GM12878 (cell line): ENCODE measurements at regions not wholly inside any gene's neighbourhood (a gene's known extent, or its start where the extent isn't known, plus 50 kb on each side); places are given as distances from the start of the nearest gene placed in this dataset.

ENCODE experiments used
- ATAC-seq: fragments of 200-7000 bp; cut with Tn5 transposase; 3 replicates; pipeline ENCODE4 v1.9.1; 2020; ENCODE audit warnings: mild to moderate bottlenecking, moderate library complexity
- BruUV-seq: library from RNA; stranded (reverse); fragments of 400-500 nt; replicated peaks from 2 replicates; lab custom pipeline; 2021; lab: Mats Ljungman, UMichigan
- CTCF ChIA-PET: fragments of 300-600 bp; sonication (Branson Sonifier 250); formaldehyde crosslinking; extraction: SDS; loops from one replicate; lab custom pipeline; 2021; ENCODE audit warnings: inconsistent platforms; lab: Yijun Ruan, JAX
- POLR2A ChIA-PET: fragments of 350-600 bp; formaldehyde crosslinking; extraction: SDS; loops from one replicate; lab custom pipeline; 2021; ENCODE audit warnings: inconsistent platforms; lab: Charles Lee
- RAD21 ChIA-PET: fragments of 300-600 bp; sonication (Branson Sonifier 250); formaldehyde crosslinking; loops from one replicate; lab custom pipeline; 2023; ENCODE audit warnings: antibody characterized with exemption; ENCODE audit not compliant: unreplicated experiment; lab: Charles Lee
- SMC1A ChIA-PET: fragments of 300-600 bp; sonication (Branson Sonifier 250); formaldehyde crosslinking; loops from one replicate; lab custom pipeline; 2023; ENCODE audit not compliant: unreplicated experiment, uncharacterized antibody; lab: Charles Lee
- DNase-seq: peaks from one replicate; pipeline ENCODE4 v3.0.0-alpha.2; 2011; ENCODE audit warnings: low read depth, low spot score
- FAIRE-seq: peaks from 3 replicates; lab custom pipeline; 2011; peaks lifted over from hg19 to GRCh38; lab: Jason Lieb, UNC
- H2AFZ ChIP-seq: 2 replicates; pipeline ENCODE4 v1.6.0; 2011; ENCODE audit warnings: low read depth, low read length, control low read depth; ENCODE audit not compliant: control insufficient read depth
- H3K27ac ChIP-seq: 2 replicates; pipeline ENCODE4 v1.5.1; 2011; ENCODE audit warnings: control low read depth; ENCODE audit not compliant: control insufficient read depth, insufficient read depth
- H3K27me3 ChIP-seq, 2 experiments: replicated peaks in 1 of 2; 2 replicates each; pipeline versions ENCODE4 v1.6.0 to v1.6.1; 2011; ENCODE audit warnings: low read length in 1 of 2; ENCODE audit not compliant: control insufficient read depth in 2 of 2, insufficient read depth in 2 of 2
- H3K36me3 ChIP-seq, 2 experiments: 2 replicates each; pipeline ENCODE4 v1.5.1; 2011; ENCODE audit warnings: low read length in 1 of 2; ENCODE audit not compliant: control insufficient read depth in 2 of 2, insufficient read depth in 2 of 2
- H3K4me1 ChIP-seq: 2 replicates; pipeline ENCODE4 v1.6.1; 2011; ENCODE audit warnings: mild to moderate bottlenecking, low read length, moderate library complexity, mixed read lengths; ENCODE audit not compliant: control insufficient read depth, insufficient read depth
- H3K4me2 ChIP-seq: 2 replicates; pipeline ENCODE4 v1.6.0; 2011; ENCODE audit warnings: control low read depth; ENCODE audit not compliant: control insufficient read depth, insufficient read depth
- H3K4me3 ChIP-seq: fragments of 200-600 bp; sonication (generic); 2 replicates; pipeline ENCODE4 v1.5.1; 2016
- H3K79me2 ChIP-seq: 2 replicates; pipeline ENCODE4 v1.6.0; 2011; ENCODE audit warnings: low read length; ENCODE audit not compliant: control insufficient read depth, insufficient read depth
- H3K9ac ChIP-seq: 2 replicates; pipeline ENCODE4 v1.8.0; 2011; ENCODE audit warnings: low read length, control low read depth, mixed read lengths; ENCODE audit not compliant: control insufficient read depth, insufficient read depth
- H3K9me3 ChIP-seq: replicated peaks from 3 replicates; pipeline ENCODE4 v1.5.1; 2011; ENCODE audit warnings: mild to moderate bottlenecking, low read length; ENCODE audit not compliant: control insufficient read depth, insufficient read depth
- H4K20me1 ChIP-seq: 2 replicates; pipeline ENCODE4 v1.6.0; 2011; ENCODE audit not compliant: control insufficient read depth, insufficient read depth
- BACH1 ChIP-seq: fragments of 450-650 bp; IDR thresholded peaks from 2 replicates; pipeline ENCODE4 v1.6.1; 2017; ENCODE audit warnings: mild to moderate bottlenecking, borderline replicate concordance
- IKZF1 ChIP-seq: fragments of 450-650 bp; conservative IDR thresholded peaks from 2 replicates; pipeline ENCODE4 v1.6.1; 2017; ENCODE audit warnings: antibody characterized with exemption, mild to moderate bottlenecking
- POLR2A ChIP-seq: IDR thresholded peaks from 2 replicates; pipeline ENCODE4 v1.6.1; 2011; ENCODE audit warnings: low read depth, mild to moderate bottlenecking, low read length
- RUNX3 ChIP-seq: IDR thresholded peaks from 2 replicates; pipeline ENCODE4 v1.6.1; 2012; ENCODE audit warnings: low read length, inconsistent platforms
- SPI1 ChIP-seq: IDR thresholded peaks from 2 replicates; pipeline ENCODE4 v1.6.1; 2011; ENCODE audit warnings: low read depth, mild to moderate bottlenecking, low read length, moderate library complexity, borderline replicate concordance; ENCODE audit not compliant: insufficient read depth
- WGBS: methylation state at CpG from one replicate; pipeline ENCODE4 v1.1.6; 2016; ENCODE audit warnings: low lambda C conversion rate; ENCODE audit not compliant: insufficient replicate concordance, insufficient coverage; ENCODE audit errors: missing lambda C conversion rate; 5-methylcytosine and 5-hydroxymethylcytosine counted together
- in situ Hi-C: fragments of 300-500 bp; cut with MboI; formaldehyde crosslinking; loops from 9 replicates; pipeline ENCODE4 v1.14.3; 2018; ENCODE audit warnings: mixed read lengths
- intact Hi-C: fragments of 100-400 bp; cut with micrococcal nuclease; formaldehyde crosslinking; loops from one replicate; pipeline ENCODE4 v1.14.2; 2022; ENCODE audit not compliant: unreplicated experiment
- TF ChIP-seq, protein P1 (sequence below): IDR thresholded peaks from 2 replicates; pipeline ENCODE4 v1.6.1; 2012; ENCODE audit warnings: low read depth, low read length, improper control_type of control experiment

DNA sequence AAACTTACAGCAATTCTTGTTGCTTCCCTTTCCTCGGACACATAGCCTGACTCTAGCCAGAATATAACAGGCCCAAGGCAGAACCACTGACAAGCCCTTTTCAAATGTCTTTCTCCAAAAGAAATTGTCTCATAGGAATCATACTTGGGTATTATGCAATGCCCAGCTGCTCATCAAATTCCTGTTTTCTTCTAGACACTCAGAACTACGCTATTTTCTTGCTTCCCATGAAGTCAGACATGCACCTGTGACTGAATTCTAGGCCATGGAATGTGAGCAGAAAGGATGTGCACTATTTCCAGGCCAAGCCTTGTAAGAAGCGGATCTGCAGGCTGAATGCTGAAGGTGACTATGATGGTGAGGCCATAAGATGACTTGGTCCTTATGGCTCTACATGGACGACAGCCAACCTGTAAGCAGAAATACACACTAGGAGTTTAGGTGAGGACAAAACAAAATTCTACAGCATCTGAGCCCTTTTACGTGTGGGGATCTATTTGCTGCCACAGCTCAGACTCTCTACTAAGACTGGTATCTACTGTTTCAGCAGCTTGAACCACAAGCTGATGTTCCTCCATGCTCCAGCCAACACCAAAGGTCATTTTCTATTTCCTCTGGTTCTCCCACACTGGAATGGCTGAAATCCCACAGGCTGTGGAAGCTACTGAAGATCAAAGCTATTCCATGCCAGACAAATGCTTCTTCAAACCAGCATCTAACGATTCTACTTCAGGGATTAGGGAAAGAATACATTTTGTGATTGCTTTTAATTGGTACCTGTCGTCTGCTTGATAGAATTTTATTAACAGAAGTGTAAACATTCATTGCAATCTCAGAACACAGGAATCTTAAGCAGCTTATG, 378.7 kb downstream of the RBM43 start:
- ChIA-PET CTCF (no interaction called here), SMC1A (interaction anchor here (0.7 kb wide), 1 partner anchor 54 kb away, joined by 4 read pairs; no protein-coding TSS in a partner anchor), POLR2A (no interaction called here), RAD21 (no interaction called here)
- H3K36me3 ChIP-seq: no peaks in the 10 kb centered on the region
- BruUV-seq: no TSS peak
- no peak overlapping the region for H3K9ac ChIP-seq
- ATAC-seq: no peak
- no peak for FAIRE-seq
- 0 out of 4 replicates have a peak, but pooled peaks cover 0 to 4% of the 10 kb centered on the region in 2 experiments for H3K27me3 ChIP-seq
- DNase-seq: no peak
- H3K4me3 ChIP-seq: no peak overlapping the region
- no peaks in the 10 kb centered on the region for H3K79me2 ChIP-seq
- H3K4me2 ChIP-seq: no peak overlapping the region
- H3K27ac ChIP-seq: no peak overlapping the region
- in situ Hi-C loops: no loop called here
- no peaks in the 10 kb centered on the region for H3K9me3 ChIP-seq
- intact Hi-C loops: no loop called here
- no peaks in the 10 kb centered on the region for H4K20me1 ChIP-seq
- H2AFZ ChIP-seq: no peak overlapping the region
- 7% methylated on average over 7 of the region's 7 CpGs for WGBS
- no peak for TF ChIP-seq BACH1
- no peak for TF ChIP-seq IKZF1
- TF ChIP-seq POLR2A: no peak
- TF ChIP-seq, protein P1, sequence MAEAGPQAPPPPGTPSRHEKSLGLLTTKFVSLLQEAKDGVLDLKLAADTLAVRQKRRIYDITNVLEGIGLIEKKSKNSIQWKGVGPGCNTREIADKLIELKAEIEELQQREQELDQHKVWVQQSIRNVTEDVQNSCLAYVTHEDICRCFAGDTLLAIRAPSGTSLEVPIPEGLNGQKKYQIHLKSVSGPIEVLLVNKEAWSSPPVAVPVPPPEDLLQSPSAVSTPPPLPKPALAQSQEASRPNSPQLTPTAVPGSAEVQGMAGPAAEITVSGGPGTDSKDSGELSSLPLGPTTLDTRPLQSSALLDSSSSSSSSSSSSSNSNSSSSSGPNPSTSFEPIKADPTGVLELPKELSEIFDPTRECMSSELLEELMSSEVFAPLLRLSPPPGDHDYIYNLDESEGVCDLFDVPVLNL: no peak
- no peaks in the 10 kb centered on the region for H3K4me1 ChIP-seq

DNA sequence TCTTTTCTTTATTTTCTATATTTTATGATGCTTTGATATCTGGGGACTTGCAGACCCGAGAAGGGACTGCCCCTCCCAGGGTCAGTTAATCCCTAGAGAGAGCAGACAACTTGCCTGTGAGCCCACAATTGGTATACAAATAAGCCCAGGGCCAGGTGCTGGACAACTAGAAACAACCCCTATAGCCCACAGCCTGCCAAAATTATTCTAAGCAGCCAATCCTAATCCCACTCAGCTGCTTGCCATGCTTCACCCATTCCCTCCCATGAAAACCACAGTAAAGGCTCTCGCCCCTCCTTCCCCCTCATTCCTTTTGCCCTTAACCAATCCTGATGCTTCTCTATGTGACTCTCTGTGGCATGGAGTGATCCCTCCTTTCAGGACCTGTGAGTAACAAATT, 380.7 kb downstream of the RBM43 start:
- Histone ChIP-seq H3K9me3 (no peaks in the 10 kb centered on the region), H2AFZ (no peak overlapping the region), H3K79me2 (no peaks in the 10 kb centered on the region), H3K4me2 (no peak overlapping the region), H3K4me3 (no peak overlapping the region), H3K27me3 (0 out of 4 replicates have a peak, but pooled peaks cover 0 to 2% of the 10 kb centered on the region in 2 experiments), H3K36me3 (no peaks in the 10 kb centered on the region), H3K27ac (no peak overlapping the region), H3K4me1 (no peaks in the 10 kb centered on the region), H4K20me1 (no peaks in the 10 kb centered on the region), H3K9ac (no peak overlapping the region)
- 12% methylated on average over 2 of the region's 2 CpGs for WGBS
- no TSS peak for BruUV-seq
- in situ Hi-C loops (no loop called here), intact Hi-C loops (no loop called here)
- FAIRE-seq (no peak), DNase-seq (no peak), ATAC-seq (no peak)
- ChIA-PET RAD21 (no interaction called here), POLR2A (no interaction called here), CTCF (no interaction called here), SMC1A (no interaction called here)
- no peak for TF ChIP-seq RUNX3
- no peak for TF ChIP-seq SPI1
